Transverse colon (tissue), 4 donors: ENCODE measurements at regions not wholly inside any gene's neighbourhood (a gene's known extent, or its start where the extent isn't known, plus 50 kb on each side); places are given as distances from the start of the nearest gene placed in this dataset.

Experiments
- POLR2A ChIP-seq: fragments of 450-650 bp; IDR thresholded peaks from one replicate; pipeline ENCODE4 v1.6.1; 2016; ENCODE audit warnings: antibody characterized with exemption, mild to moderate bottlenecking, moderate library complexity
- POLR2AphosphoS5 ChIP-seq, 3 donors: sonication (generic); formaldehyde crosslinking; IDR thresholded peaks; one replicate each; pipeline ENCODE4 v1.6.1; 2016; ENCODE audit warnings: antibody characterized with exemption in 3 of 3
- TF ChIP-seq, protein P1 (sequence below), 5 experiments: fragments of 200-600 bp in 3 of 5; fragments of 450-650 bp in 2 of 5; sonication (generic) in 3 of 5; IDR thresholded peaks; 1 replicate in 2 of 5; 2 replicates in 3 of 5; pipeline ENCODE4 v1.5.1; 2016 to 2017; ENCODE audit warnings: antibody characterized with exemption in 5 of 5, inconsistent platforms in 3 of 5, mild to moderate bottlenecking in 2 of 5, moderate library complexity in 1 of 5

DNA sequence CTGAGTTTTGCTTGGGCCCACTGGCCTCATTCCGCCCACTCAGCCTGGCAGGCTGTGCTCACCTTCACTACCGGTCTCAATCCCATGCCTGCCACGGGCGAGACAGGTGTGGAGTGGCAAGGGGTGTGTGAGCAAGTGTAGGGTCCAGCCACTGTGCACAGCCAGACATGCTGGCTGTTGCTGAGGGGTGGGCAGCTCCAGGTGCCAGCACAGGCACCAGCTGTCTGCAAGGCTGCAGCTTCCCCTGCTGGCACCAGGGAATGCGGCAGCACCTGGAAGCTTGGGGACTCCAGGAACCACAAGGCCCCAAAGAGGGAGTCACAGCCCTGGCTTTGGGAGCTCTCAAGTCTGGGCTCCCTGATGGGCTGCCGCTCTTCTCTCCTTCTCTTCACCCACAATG is 372.7 kb downstream of the CBLN4 start:
- TF ChIP-seq POLR2AphosphoS5 (IDR thresholded peaks at IDR 0.05): no peak
- TF ChIP-seq, protein P1, sequence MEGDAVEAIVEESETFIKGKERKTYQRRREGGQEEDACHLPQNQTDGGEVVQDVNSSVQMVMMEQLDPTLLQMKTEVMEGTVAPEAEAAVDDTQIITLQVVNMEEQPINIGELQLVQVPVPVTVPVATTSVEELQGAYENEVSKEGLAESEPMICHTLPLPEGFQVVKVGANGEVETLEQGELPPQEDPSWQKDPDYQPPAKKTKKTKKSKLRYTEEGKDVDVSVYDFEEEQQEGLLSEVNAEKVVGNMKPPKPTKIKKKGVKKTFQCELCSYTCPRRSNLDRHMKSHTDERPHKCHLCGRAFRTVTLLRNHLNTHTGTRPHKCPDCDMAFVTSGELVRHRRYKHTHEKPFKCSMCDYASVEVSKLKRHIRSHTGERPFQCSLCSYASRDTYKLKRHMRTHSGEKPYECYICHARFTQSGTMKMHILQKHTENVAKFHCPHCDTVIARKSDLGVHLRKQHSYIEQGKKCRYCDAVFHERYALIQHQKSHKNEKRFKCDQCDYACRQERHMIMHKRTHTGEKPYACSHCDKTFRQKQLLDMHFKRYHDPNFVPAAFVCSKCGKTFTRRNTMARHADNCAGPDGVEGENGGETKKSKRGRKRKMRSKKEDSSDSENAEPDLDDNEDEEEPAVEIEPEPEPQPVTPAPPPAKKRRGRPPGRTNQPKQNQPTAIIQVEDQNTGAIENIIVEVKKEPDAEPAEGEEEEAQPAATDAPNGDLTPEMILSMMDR (IDR thresholded peaks at IDR 0.05): no peak
- no peak for TF ChIP-seq POLR2A
